Mesothelial cell of epicardium (in vitro differentiated cells): ENCODE measurements at regions not wholly inside any gene's neighbourhood (a gene's known extent, or its start where the extent isn't known, plus 50 kb on each side); places are given as distances from the start of the nearest gene placed in this dataset.

Experiments
- DNase-seq, 2 experiments: peaks; one replicate each; pipeline ENCODE4 v3.0.0; 2021; ENCODE audit warnings: low spot score in 2 of 2; ENCODE audit not compliant: unreplicated experiment in 2 of 2
- H3K27ac Mint-ChIP-seq: 2 replicates; pipeline ENCODE4 v1.8.0; 2021; ENCODE audit warnings: mixed read lengths
- H3K27me3 Mint-ChIP-seq: 2 replicates; pipeline ENCODE4 v1.8.0; 2021; ENCODE audit warnings: low read depth, mixed read lengths
- H3K36me3 Mint-ChIP-seq: 2 replicates; pipeline ENCODE4 v1.8.0; 2021; ENCODE audit warnings: mixed read lengths
- H3K4me1 Mint-ChIP-seq: 2 replicates; pipeline ENCODE4 v1.8.0; 2021; ENCODE audit warnings: mixed read lengths
- H3K4me3 Mint-ChIP-seq: 2 replicates; pipeline ENCODE4 v1.8.0; 2021; ENCODE audit warnings: mild to moderate bottlenecking, moderate library complexity, mixed read lengths
- H3K9me3 Mint-ChIP-seq: 2 replicates; pipeline ENCODE4 v1.8.0; 2021; ENCODE audit warnings: mixed read lengths
- CTCF ChIP-seq: fragments of 200-600 bp; sonication (generic); IDR thresholded peaks from one replicate; pipeline ENCODE4 v1.5.0; 2021; ENCODE audit warnings: antibody characterized with exemption; ENCODE audit not compliant: unreplicated experiment

DNA sequence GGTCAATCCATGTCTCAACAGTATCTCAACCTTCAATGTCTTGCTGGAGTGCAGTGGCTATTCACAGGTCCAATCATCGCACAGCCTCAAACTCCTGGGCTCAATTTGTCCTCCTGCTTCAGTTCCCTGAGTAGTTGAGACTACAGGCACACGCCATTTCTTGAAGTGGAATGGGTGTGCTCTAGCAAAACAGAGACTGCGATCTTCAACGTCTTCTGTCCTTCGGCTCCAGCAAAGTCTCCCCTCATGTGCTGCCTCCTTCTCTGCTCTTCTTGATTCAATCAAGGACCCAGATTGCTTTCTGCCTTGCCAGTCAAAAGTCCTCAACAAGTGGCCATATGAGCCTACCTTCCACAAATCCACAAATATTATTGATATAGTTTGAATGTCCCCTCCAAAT lies 466.7 kb upstream of the MIR17HG start:
- no peak for TF ChIP-seq CTCF
- Mint-ChIP-seq H3K36me3 (no peaks in the 10 kb centered on the region), H3K9me3 (no peaks in the 10 kb centered on the region)

DNA sequence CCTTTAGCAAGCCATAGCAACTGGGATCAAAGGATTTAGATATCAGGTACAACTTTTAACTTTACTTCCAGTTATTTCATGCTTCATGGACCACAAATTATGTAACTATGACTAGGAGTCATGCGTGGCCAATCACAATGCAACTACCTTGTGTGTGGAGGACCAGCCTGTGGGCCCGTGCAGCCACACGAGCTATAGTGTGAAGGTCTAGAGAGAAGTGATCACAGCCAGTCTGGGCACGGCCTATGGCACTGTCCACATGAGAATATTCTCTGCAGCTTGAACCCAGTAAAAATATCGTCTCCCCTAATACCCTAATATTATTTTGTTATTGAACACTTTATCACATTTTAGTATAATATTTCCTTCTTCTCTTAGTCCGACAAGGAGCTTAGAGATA lies 464.9 kb upstream of the MIR17HG start:
- Mint-ChIP-seq H3K36me3 (no peaks in the 10 kb centered on the region), H3K9me3 (no peaks in the 10 kb centered on the region)

More for the DNA sequence above, 466.7 kb upstream of the MIR17HG start:
- Mint-ChIP-seq H3K4me3 (no peak overlapping the region), H3K27me3 (no peaks in the 10 kb centered on the region), H3K27ac (no peak overlapping the region), H3K4me1 (no peaks in the 10 kb centered on the region)
- DNase-seq = no peak

DNA sequence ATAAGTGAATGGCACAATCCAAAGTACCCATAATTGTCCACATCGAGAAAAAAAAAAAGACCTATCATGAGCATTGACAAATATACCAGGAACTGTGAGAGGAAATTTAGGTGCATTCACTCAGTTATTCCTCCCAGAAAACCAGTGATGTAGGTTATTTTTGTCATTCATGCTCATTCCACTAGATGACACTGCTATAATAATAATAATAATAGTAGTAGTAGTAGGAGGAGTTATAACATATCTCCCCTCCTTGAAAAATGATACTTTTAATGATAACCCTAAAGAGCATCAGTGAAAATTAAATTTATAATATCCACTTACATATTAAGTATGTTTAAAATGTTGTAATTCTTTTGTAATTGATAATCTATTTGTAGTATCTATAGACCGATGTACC lies 463.9 kb upstream of the MIR17HG start:
- DNase-seq = no peak
- no peaks in the 10 kb centered on the region for H3K4me1 Mint-ChIP-seq
- no peak overlapping the region for H3K27ac Mint-ChIP-seq
- no peaks in the 10 kb centered on the region for H3K36me3 Mint-ChIP-seq
- TF ChIP-seq CTCF = no peak
- no peaks in the 10 kb centered on the region for H3K27me3 Mint-ChIP-seq
- no peaks in the 10 kb centered on the region for H3K9me3 Mint-ChIP-seq
- H3K4me3 Mint-ChIP-seq = no peak overlapping the region

More for the DNA sequence above, 464.9 kb upstream of the MIR17HG start:
- Mint-ChIP-seq H3K4me3 (no peak overlapping the region), H3K27me3 (no peaks in the 10 kb centered on the region), H3K4me1 (no peaks in the 10 kb centered on the region), H3K27ac (no peak overlapping the region)
- TF ChIP-seq CTCF = no peak
- DNase-seq = no peak

GRCh38 chr13:90884066-90884465 lies 463.4 kb upstream of the MIR17HG start:
- no peak overlapping the region for H3K27ac Mint-ChIP-seq

DNA sequence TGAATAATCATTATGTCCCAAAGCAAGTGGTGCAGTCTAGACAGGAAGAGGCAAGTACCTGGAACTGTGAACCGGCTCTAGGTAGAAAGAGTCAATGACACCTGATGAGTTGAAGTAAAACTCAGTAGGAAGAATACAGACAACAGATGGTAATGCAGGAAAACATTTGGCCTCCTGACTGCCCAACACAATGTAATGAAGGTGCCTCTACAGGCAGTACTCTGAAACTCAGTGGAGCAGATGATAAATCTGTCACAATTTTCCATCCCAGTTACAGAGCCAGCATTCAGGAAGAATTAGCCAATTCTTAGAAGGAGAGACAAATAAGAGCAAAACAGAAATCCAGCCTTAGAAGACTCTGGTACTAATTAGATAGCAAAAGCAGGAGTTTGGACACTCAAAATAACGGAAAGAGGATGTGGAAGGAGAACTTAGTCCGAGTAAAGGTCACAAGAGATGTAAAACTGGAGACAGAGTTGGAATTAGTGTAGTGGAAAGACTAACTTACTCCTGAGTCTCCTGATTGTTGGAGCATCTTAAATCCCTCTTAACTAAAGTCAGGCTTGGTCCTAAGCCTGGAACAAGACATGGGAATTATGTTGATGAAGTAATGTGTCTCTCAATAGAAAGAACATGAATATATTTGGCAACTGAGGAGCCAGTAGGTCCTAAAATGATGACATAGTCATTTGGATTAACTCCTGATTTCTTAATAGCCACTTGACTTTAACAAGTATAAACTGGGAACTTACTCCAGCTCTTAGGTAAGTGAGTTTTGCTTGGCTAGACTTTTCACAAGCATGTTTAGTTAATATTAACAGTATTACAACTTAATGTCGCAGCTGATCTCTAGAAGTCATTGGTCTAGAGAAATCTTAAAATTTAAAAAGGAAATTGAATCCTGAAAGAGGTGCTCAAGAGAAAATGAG lies 457.3 kb upstream of the MIR17HG start:
- H3K4me1 Mint-ChIP-seq = no peaks in the 10 kb centered on the region
- H3K9me3 Mint-ChIP-seq = peaks cover 5% of the 10 kb centered on the region
- H3K27me3 Mint-ChIP-seq = no peaks in the 10 kb centered on the region
- no peak overlapping the region for H3K27ac Mint-ChIP-seq
- no peak for DNase-seq
- H3K4me3 Mint-ChIP-seq = no peak overlapping the region
- TF ChIP-seq CTCF = no peak
- H3K36me3 Mint-ChIP-seq = no peaks in the 10 kb centered on the region

More at GRCh38 chr13:90884066-90884465, 463.4 kb upstream of the MIR17HG start:
- Mint-ChIP-seq H3K36me3 (no peaks in the 10 kb centered on the region), H3K4me3 (no peak overlapping the region), H3K4me1 (no peaks in the 10 kb centered on the region), H3K27me3 (no peaks in the 10 kb centered on the region), H3K9me3 (no peaks in the 10 kb centered on the region)
- no peak for TF ChIP-seq CTCF
- no peak for DNase-seq
